ENCODE measurements at regions not wholly inside any gene's neighbourhood (a gene's known extent, or its start where the extent isn't known, plus 50 kb on each side); places are given as distances from the start of the nearest gene placed in this dataset.
"Not testable (repeated sequence)": the region's sequence is repeated elsewhere in the genome, so short reads cannot be mapped to it uniquely, and the experiment has no call there.

DNA sequence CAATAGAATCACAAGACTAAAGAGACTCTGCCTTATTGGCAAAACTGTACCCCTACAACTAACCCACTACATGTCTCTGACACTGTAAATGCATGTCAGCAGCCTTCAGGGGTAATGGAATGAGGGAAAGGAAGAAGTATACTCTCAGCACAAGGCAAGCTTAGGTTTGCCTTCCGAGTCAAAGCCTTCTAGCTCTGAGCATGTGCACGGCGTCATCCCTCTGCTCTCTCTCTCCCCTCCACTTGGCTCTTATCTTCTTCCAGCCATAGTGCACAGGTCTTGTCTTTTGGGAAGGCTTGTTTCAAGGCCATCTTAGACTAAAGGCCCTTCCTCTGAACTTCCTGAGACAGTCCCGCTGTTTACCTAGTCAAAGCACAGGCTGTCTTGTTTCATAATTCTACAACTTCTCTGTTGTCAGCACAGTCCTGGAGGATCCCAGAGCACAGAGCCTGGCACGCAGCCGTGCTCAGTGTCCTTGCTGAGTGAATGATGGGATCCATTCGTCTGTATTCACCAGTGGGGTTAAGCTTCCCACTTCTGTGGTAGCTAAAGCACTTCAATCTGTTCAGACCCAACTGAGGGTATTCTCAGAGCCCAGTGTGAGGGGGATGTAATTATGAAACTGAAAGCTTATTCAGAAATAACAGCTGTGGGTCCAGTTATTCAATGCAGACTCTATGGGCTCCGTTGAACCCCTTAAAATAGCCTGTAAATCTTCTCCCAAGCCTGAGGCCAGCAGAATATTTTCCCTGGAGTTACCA, 166.5 kb upstream of the PLD5 start:
- Histone ChIP-seq H3K36me3 (no peaks in the 10 kb centered on the region), H3K27me3 (no peaks in the 10 kb centered on the region), H3K9me3 (no peaks in the 10 kb centered on the region), H3K4me3 (ENCODE audit: low read depth, low read length) (no peak overlapping the region), H3K4me1 (no peaks in the 10 kb centered on the region)
- TF ChIP-seq, protein P1, sequence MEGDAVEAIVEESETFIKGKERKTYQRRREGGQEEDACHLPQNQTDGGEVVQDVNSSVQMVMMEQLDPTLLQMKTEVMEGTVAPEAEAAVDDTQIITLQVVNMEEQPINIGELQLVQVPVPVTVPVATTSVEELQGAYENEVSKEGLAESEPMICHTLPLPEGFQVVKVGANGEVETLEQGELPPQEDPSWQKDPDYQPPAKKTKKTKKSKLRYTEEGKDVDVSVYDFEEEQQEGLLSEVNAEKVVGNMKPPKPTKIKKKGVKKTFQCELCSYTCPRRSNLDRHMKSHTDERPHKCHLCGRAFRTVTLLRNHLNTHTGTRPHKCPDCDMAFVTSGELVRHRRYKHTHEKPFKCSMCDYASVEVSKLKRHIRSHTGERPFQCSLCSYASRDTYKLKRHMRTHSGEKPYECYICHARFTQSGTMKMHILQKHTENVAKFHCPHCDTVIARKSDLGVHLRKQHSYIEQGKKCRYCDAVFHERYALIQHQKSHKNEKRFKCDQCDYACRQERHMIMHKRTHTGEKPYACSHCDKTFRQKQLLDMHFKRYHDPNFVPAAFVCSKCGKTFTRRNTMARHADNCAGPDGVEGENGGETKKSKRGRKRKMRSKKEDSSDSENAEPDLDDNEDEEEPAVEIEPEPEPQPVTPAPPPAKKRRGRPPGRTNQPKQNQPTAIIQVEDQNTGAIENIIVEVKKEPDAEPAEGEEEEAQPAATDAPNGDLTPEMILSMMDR (IDR thresholded peaks at IDR 0.05; ENCODE audit: low read depth, low read length): no peak
- no peak for DNase-seq

DNA sequence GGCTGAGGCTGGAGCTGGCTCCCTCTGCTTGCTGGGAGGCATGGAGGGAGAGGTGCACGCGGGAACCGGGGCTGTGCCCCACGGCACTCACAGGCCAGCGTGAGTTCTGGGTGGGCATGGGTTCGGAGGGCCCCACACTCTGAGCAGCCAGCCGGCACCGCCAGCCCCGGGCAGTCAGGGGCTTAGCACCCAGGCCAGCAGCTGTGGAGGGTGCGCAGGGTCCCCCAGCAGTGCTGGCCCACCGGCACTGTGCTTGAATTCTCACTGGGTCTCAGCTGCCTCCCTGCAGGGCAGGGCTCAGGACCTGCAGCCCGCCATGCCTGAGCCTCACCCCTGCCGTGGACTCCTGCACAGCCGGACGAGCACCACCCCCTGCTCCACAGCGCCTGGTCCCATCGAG, 164.9 kb upstream of the PLD5 start:
- TF ChIP-seq, protein P1 (IDR thresholded peaks at IDR 0.05; ENCODE audit: low read depth, low read length): no peak
- Histone ChIP-seq H3K4me1 (no peaks in the 10 kb centered on the region), H3K36me3 (no peaks in the 10 kb centered on the region), H3K9me3 (no peaks in the 10 kb centered on the region), H3K27me3 (no peaks in the 10 kb centered on the region), H3K4me3 (ENCODE audit: low read depth, low read length) (no peak overlapping the region)
- no peak for DNase-seq

DNA sequence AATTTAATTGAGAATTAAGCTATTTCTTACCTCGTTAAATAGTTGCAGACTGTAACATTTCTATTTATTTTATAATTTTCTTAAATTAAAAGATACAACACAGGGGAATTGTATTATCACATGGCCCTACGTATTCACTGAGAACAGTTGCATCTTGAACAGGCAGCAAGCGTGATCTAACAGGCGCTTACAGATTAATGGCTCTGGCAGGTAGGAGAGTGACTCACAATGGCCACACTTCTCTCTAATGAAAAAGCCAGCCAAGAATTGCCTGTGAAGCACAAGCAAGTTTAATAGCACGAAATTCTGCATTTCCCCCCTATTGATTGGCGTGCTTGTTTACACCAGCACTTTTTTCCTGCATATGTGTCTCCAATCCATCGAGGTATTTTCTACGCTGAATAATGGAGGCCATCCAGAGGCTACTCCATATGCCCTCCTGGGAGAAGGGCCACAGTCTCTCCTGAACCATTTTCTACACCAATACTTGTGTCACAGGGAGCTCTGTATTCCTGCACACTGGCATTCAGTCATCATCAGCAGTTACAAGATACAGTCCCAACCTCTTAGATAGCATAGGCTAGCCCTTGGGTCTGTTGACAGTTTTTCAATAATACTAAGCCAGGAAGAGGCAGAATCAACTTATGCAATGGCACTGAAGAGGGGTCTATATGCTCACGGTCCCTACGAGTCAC, 150.6 kb upstream of the PLD5 start:
- Histone ChIP-seq H3K36me3 (no peaks in the 10 kb centered on the region), H3K27me3 (no peaks in the 10 kb centered on the region), H3K4me1 (no peaks in the 10 kb centered on the region; the same call in none of the 2 replicates), H3K9me3 (no peaks in the 10 kb centered on the region), H3K4me3 (ENCODE audit: low read depth, low read length) (no peak overlapping the region)
- no peak for DNase-seq
- TF ChIP-seq, protein P1 (IDR thresholded peaks at IDR 0.05; ENCODE audit: low read depth, low read length): no peak

DNA sequence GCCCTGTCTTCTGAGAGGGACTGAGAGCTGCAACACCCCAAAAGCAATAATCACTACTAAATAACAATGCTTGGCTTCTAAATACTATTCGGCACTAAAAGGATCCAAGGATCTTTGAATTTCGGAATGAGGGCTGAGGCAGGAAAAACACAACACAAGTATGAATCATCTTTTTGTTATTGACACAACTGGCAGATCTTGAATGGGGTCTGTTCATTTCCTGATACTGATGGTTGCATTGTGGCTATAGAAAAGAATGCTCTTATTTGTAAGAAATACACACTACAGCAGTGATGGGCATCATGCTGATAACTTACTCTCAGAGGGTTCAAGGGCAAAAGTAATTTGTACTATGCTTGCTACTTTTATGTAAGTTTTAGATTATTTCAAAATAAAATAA, 149.2 kb upstream of the PLD5 start:
- Histone ChIP-seq H3K27me3 (no peaks in the 10 kb centered on the region), H3K9me3 (no peaks in the 10 kb centered on the region), H3K36me3 (no peaks in the 10 kb centered on the region), H3K4me1 (peaks cover 6% of the 10 kb centered on the region), H3K4me3 (ENCODE audit: low read depth, low read length) (no peak overlapping the region)
- DNase-seq: no peak
- TF ChIP-seq, protein P1 (IDR thresholded peaks at IDR 0.05; ENCODE audit: low read depth, low read length): no peak

DNA sequence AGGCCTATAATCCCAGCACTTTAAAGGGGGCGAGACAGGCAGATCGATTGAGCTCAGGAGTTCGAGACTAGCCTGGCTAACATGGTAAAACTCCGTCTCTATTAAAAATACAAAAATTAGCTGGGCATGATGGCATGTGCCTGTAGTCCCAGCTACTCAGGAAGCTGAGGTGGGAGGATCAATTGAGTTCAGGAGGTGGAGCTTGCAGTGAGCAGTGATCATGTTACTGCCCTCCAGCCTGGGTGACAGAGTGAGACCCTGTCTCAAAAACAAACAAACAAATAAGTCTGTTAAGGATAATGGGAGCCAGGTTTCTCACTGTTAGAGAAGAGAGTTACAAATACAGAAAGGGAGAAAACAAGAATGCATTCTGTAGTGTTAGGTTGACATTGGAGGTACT, 148.7 kb upstream of the PLD5 start:
- not testable (repeated sequence) for H3K9me3 ChIP-seq; H3K4me1 ChIP-seq; H3K36me3 ChIP-seq; H3K4me3 ChIP-seq (ENCODE audit: low read depth, low read length); H3K27me3 ChIP-seq; DNase-seq

DNA sequence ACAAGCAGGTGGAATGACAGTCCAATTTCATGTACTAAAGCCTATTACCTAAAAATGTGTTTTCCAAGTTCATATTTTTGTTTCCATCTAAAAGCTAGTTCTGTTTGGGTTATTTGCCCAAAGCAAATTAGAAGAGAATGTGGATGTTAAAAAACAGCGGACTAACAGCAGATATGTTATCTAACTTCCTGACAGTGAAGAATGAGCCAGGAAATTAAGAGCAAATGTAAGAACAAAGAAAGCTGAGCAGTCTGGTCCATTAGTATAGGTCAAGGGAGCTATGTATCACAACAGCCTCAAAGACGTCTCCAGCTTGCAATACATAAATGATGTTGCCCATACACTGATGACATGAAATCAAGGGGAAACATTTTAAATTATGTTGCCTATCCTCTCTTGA, 145.5 kb upstream of the PLD5 start:
- TF ChIP-seq, protein P1 (IDR thresholded peaks at IDR 0.05; ENCODE audit: low read depth, low read length): no peak
- no peak for DNase-seq
- H3K9me3 ChIP-seq: no peaks in the 10 kb centered on the region

More for the DNA sequence above, 145.5 kb upstream of the PLD5 start:
- Histone ChIP-seq H3K4me3 (ENCODE audit: low read depth, low read length) (no peak overlapping the region), H3K36me3 (no peaks in the 10 kb centered on the region), H3K27me3 (no peaks in the 10 kb centered on the region), H3K4me1 (peaks cover 6% of the 10 kb centered on the region)
